Activated CD4-positive, alpha-beta T cell treated with anti-CD3 and anti-CD28 coated beads, Interleukin-2, amount 10 ng/mL, durations not matched to agents 7 days and 5 days (primary cell): ENCODE measurements at regions not wholly inside any gene's neighbourhood (a gene's known extent, or its start where the extent isn't known, plus 50 kb on each side); places are given as distances from the start of the nearest gene placed in this dataset.

ENCODE experiments used
- CTCF ChIA-PET: fragments of 350-600 bp; sonication (Branson Sonifier 250); formaldehyde crosslinking; loops from one replicate; lab custom pipeline; 2021; ENCODE audit warnings: antibody characterized with exemption; lab: Charles Lee
- POLR2A ChIA-PET: fragments of 350-600 bp; sonication (Branson Sonifier 250); formaldehyde crosslinking; loops from one replicate; lab custom pipeline; 2021; ENCODE audit warnings: antibody characterized with exemption; lab: Charles Lee
- DNase-seq: peaks from one replicate; pipeline ENCODE4 v3.0.0-alpha.2; 2020
- H3K27ac Mint-ChIP-seq: one replicate; pipeline ENCODE4 v1.8.0; 2021; ENCODE audit warnings: mild to moderate bottlenecking, moderate library complexity, mixed read lengths
- H3K27me3 Mint-ChIP-seq: one replicate; pipeline ENCODE4 v1.8.0; 2021; ENCODE audit warnings: mixed read lengths
- H3K36me3 Mint-ChIP-seq: one replicate; pipeline ENCODE4 v1.8.0; 2021; ENCODE audit warnings: low read depth, mixed read lengths
- H3K4me1 Mint-ChIP-seq: one replicate; pipeline ENCODE4 v1.8.0; 2021; ENCODE audit warnings: mixed read lengths
- H3K4me3 Mint-ChIP-seq: one replicate; pipeline ENCODE4 v1.8.0; 2021; ENCODE audit warnings: mild to moderate bottlenecking, moderate library complexity, mixed read lengths
- H3K9me3 Mint-ChIP-seq: one replicate; pipeline ENCODE4 v1.8.0; 2021; ENCODE audit warnings: mixed read lengths

DNA sequence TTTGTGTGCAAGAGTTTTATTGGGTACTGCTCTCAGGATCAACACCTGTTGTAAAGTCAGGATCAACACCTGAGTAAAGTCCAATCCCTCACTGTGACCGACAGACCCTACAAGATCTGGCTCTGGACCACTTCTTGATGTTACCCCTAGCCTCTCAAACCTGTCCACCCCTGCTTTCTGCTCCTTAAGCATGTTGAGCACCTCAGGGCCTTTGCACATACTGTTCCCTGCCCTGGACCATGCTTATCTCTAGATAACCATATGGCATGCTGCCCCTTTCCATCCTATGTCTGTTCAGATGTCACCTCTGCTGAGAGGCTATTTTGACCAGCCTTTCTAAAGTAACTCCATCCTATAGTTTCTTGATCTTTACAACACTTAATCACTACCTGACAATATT is 269.6 kb downstream of the SMARCA2 start:
- H3K4me3 Mint-ChIP-seq: no peak overlapping the region
- no peaks in the 10 kb centered on the region for H3K4me1 Mint-ChIP-seq
- no peaks in the 10 kb centered on the region for H3K9me3 Mint-ChIP-seq
- H3K27me3 Mint-ChIP-seq: peaks cover 11% of the 10 kb centered on the region
- ChIA-PET POLR2A (no interaction called here), CTCF (interaction anchor here (1.1 kb wide), 1 partner anchor 36 kb away, joined by 3 read pairs; no protein-coding TSS in a partner anchor)
- H3K27ac Mint-ChIP-seq: no peak overlapping the region
- no peak for DNase-seq
- no peaks in the 10 kb centered on the region for H3K36me3 Mint-ChIP-seq

DNA sequence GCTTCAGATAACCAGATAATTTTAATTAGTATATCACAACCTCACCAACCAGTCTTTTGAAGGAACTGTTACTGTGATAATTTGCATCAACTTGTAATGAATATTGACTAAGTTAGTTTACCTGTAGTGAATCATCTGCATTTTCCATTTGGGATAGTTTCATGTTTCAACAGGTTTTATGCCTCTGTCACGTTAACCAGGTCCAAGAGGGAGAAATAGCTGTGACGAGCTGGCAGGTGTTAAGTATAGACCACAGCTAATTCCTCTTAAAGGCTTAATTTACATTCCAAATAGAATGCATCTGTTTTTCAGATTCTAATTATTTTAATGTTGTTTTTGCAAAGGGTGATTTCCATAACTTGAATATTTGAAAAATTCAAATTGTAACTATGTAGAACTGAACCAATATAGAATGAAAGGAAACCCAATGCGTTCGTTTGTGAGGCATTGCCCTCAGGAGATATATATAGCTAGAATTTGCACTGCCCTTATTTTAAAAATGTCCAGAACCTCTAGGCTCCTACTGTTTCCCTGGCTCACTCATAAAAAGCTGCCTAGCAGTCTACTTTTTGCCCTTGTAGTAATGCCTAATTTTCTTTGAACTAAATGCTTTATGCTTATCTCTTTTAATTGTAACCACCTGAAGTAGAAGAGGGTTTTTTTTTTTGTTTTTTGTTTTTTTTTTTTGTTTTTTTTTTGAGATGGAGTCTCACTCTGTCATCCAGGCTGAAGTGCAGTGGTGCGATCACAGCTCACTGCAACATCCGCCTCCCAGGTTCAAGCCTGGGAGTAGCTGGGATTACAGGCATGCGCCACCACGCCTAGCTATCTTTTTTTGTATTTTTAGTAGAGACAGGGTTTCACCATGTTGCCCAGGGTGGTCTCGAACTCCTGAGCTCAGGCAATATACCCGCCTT is 270.5 kb downstream of the SMARCA2 start:
- H3K4me1 Mint-ChIP-seq: no peaks in the 10 kb centered on the region
- no peak overlapping the region for H3K27ac Mint-ChIP-seq
- CTCF ChIA-PET: interaction anchor here (1.1 kb wide), 1 partner anchor 37 kb away, joined by 3 read pairs; no protein-coding TSS in a partner anchor
- POLR2A ChIA-PET: no interaction called here
- no peaks in the 10 kb centered on the region for H3K9me3 Mint-ChIP-seq
- H3K36me3 Mint-ChIP-seq: no peaks in the 10 kb centered on the region
- H3K27me3 Mint-ChIP-seq: peaks cover 11% of the 10 kb centered on the region
- no peak overlapping the region for H3K4me3 Mint-ChIP-seq
- DNase-seq: no peak

DNA sequence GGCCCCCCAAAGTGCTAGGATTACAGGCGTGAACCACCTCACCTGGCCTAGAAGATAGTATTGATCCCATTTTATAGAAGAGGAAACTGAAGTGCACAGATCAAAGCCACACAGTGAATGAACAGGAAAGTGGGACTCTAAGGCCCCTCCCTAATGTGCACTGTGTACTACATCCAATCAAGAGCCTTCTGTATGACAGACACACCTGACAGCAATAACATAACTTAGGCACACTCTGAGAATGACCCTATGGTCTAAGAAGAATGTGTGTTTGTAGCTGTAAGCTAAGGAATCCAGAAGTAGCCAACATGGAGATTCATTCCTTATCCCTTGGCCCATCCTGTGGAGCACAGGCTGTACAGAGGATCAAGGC is 271.2 kb downstream of the SMARCA2 start:
- H3K4me3 Mint-ChIP-seq: no peak overlapping the region
- H3K27me3 Mint-ChIP-seq: peaks cover 11% of the 10 kb centered on the region
- ChIA-PET POLR2A (no interaction called here), CTCF (no interaction called here)
- DNase-seq: no peak
- no peaks in the 10 kb centered on the region for H3K4me1 Mint-ChIP-seq
- H3K27ac Mint-ChIP-seq: no peak overlapping the region
- H3K9me3 Mint-ChIP-seq: no peaks in the 10 kb centered on the region
- no peaks in the 10 kb centered on the region for H3K36me3 Mint-ChIP-seq

DNA sequence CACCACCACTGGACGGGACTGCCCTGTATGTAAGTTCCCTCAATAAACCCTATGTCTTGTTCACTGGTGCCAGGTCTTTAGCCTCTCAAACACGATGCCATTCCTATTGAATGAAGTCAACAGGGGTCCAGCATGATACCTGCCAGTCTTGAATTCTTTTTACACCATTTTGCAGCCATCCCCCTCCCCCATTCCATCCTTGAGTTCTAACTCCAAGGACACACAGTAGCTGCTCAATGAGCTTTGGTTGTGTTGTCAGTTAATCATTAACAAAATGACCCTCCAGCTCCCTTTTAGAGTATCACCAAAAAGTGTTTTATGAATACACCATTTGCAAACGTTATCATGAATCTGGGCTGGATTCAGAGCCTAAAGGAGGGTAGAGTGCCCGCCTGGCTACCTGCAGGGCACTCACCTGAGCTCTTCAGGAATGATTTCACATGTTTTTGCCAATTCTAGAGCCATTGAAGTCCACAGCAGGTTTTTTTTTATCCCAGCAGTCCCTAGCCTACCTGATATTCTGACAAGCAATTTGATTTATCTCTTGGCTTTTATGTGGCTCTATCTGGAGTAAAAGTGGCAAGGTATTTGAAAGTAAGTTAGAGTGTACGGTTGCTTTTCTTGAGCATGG is 271.8 kb downstream of the SMARCA2 start:
- H3K4me1 Mint-ChIP-seq: no peaks in the 10 kb centered on the region
- POLR2A ChIA-PET: no interaction called here

DNA sequence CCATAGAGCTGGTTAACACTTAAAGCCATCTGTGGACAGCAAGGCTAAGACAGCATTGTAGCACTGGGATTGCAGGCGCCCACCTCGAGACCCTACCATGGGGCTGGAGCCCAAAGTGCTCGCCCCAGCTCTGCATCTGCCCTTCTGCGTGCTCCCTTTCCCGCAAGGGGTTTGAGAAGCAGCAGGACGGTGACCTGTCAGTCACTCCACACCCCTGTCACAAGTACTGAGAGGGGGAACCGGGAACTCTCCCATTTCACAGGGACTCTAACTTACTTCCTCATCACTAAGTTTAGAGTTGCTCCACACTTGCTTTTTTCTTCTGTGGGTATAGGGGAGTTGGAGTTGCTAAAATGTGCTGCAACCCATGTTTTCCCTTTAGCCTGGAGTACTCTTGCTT is 273.2 kb downstream of the SMARCA2 start:
- H3K4me3 Mint-ChIP-seq: no peak overlapping the region
- ChIA-PET CTCF (no interaction called here), POLR2A (no interaction called here)
- no peaks in the 10 kb centered on the region for H3K4me1 Mint-ChIP-seq
- H3K27ac Mint-ChIP-seq: no peak overlapping the region
- DNase-seq: no peak
- H3K9me3 Mint-ChIP-seq: no peaks in the 10 kb centered on the region
- no peaks in the 10 kb centered on the region for H3K36me3 Mint-ChIP-seq
- peaks cover 11% of the 10 kb centered on the region for H3K27me3 Mint-ChIP-seq

More for the DNA sequence above, 271.8 kb downstream of the SMARCA2 start:
- CTCF ChIA-PET: interaction anchor here (1.4 kb wide), 1 partner anchor 9 kb away, joined by 4 read pairs; no protein-coding TSS in a partner anchor
- Mint-ChIP-seq H3K36me3 (no peaks in the 10 kb centered on the region), H3K4me3 (no peak overlapping the region), H3K27me3 (peaks cover 11% of the 10 kb centered on the region), H3K9me3 (no peaks in the 10 kb centered on the region), H3K27ac (no peak overlapping the region)
- DNase-seq: no peak

DNA sequence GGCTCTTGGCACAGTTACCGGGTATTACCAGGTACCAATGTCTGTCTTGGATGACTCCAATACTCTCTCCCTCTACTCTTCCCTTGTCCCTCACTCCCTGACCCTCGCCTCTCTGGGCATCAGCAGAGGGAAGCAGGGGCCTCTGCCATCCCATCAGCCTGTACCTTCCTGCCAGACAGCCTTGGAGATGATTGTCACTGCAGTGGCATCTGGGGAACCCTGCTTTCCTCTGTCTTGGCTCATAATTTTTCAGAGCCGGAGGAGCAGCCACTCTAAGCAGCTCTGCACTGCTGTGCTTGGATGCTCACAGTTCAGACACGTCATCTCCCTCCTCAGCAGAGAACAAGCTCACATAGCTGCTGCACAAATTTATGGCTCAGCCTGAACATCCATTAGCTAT is 274.1 kb downstream of the SMARCA2 start:
- DNase-seq: no peak
- peaks cover 11% of the 10 kb centered on the region for H3K27me3 Mint-ChIP-seq
- H3K4me3 Mint-ChIP-seq: no peak overlapping the region
- H3K9me3 Mint-ChIP-seq: no peaks in the 10 kb centered on the region
- H3K27ac Mint-ChIP-seq: no peak overlapping the region
- ChIA-PET CTCF (interaction anchor here (0.5 to 0.6 kb wide), 2 partner anchors 17 to 388 kb away, joined by 3 to 4 read pairs; no protein-coding TSS in a partner anchor), POLR2A (no interaction called here)
- no peaks in the 10 kb centered on the region for H3K36me3 Mint-ChIP-seq
- H3K4me1 Mint-ChIP-seq: no peaks in the 10 kb centered on the region

DNA sequence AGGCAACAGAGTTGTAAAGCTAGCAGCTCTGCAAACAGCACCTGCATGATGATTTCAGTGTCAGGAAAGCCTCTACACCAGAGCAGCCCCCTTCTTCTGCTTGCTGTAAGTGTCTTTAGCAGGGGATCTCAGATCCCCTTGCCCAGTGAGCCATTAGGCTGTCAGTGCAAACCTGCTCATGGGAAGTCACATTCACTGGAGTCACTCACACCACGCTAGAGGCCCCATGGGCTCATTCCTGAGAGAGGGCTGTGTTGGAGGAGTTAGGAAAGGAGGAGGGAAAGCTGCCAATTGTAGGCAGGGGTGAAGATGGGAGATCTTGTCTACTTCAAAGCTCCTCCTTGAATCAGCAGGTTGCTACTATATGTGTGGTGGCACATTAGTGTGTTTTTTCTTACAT is 275.2 kb downstream of the SMARCA2 start:
- CTCF ChIA-PET: no interaction called here
- POLR2A ChIA-PET: no interaction called here
- Mint-ChIP-seq H3K27me3 (peaks cover 11% of the 10 kb centered on the region), H3K4me1 (no peaks in the 10 kb centered on the region), H3K4me3 (no peak overlapping the region), H3K27ac (no peak overlapping the region), H3K9me3 (no peaks in the 10 kb centered on the region), H3K36me3 (no peaks in the 10 kb centered on the region)
- DNase-seq: no peak

DNA sequence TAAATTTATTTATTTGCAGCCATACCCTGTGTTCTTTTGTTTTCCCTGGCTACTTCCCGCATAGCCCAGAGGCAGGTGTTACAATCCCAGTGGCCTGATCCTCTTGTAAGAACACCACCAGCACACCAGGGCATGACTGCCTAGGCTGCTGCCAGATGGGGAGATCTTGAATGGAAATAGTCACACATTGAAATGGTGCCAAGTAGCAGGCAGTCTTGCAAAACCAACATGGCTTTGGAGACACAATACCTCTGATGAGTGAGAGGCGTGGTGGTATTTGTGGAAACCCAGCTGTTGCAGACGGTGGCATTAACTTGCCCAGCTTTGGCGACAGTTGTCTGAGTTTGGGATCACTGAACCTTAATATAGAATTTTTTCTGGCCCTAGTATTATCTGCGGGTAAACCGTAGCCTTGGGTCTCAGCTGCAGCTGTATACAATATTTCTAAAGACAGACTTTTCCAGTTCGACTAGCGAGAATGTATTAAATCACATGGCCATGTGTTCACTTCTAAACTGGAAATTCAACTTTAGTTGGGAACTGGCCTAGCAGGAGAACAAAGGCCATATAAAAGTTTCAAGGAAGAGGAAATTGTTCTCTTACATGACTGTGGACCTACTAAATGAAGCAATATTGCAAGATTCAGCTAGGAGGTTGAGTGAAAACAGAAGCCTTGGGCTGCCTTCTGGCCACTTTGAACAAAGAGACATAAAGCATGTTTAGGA is 277.0 kb downstream of the SMARCA2 start:
- DNase-seq: no peak
- POLR2A ChIA-PET: no interaction called here
- Mint-ChIP-seq H3K4me3 (no peak overlapping the region), H3K9me3 (no peaks in the 10 kb centered on the region), H3K27ac (no peak overlapping the region), H3K27me3 (peaks cover 5% of the 10 kb centered on the region), H3K4me1 (no peaks in the 10 kb centered on the region), H3K36me3 (no peaks in the 10 kb centered on the region)
- CTCF ChIA-PET: no interaction called here

DNA sequence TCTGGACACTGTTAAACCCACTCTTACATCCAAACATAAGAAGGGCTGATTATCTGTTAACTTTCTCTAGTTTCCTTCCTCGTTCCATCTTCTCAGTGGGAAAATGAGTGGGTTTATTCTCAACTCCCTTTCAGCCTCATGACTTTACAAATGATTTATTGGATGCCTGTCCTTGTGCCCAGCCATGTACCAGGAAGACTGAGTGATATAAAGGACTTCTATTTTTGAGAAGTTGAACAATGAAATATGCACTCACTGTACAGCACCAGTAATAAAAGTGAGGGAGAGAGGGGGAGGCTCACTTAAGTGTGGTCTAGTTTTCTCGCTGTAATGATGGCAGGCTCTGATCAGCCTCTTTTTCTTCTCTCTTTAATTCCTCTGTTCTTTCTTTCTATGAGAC is 277.6 kb downstream of the SMARCA2 start:
- H3K4me1 Mint-ChIP-seq: no peaks in the 10 kb centered on the region
- no peak for DNase-seq

DNA sequence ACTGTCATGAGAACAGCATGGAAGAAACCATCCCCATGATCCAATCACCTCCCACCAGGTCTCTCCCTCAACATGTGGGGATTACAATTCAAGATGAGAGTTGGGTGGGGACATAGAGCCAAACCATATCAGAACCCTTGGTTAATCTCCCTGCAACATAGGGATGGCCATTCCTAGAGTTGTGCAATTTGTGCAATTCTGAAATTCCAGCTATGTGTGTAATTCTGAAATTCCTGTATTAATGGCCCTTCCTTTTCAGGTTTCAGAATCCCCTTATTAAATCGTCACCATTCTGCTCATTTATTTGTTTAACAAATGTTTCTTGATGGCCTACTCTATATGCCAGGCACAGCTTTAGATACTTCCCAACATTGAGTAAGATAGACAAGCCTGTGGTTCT is 282.6 kb downstream of the SMARCA2 start:
- no peak overlapping the region for H3K4me3 Mint-ChIP-seq
- ChIA-PET POLR2A (no interaction called here), CTCF (no interaction called here)
- H3K27me3 Mint-ChIP-seq: no peaks in the 10 kb centered on the region
- DNase-seq: no peak
- no peak overlapping the region for H3K27ac Mint-ChIP-seq
- H3K4me1 Mint-ChIP-seq: no peaks in the 10 kb centered on the region
- no peaks in the 10 kb centered on the region for H3K9me3 Mint-ChIP-seq
- no peaks in the 10 kb centered on the region for H3K36me3 Mint-ChIP-seq

More for the DNA sequence above, 277.6 kb downstream of the SMARCA2 start:
- Mint-ChIP-seq H3K36me3 (no peaks in the 10 kb centered on the region), H3K4me3 (no peak overlapping the region), H3K27ac (no peak overlapping the region), H3K9me3 (no peaks in the 10 kb centered on the region), H3K27me3 (peaks cover 5% of the 10 kb centered on the region)
- POLR2A ChIA-PET: no interaction called here
- CTCF ChIA-PET: no interaction called here

DNA sequence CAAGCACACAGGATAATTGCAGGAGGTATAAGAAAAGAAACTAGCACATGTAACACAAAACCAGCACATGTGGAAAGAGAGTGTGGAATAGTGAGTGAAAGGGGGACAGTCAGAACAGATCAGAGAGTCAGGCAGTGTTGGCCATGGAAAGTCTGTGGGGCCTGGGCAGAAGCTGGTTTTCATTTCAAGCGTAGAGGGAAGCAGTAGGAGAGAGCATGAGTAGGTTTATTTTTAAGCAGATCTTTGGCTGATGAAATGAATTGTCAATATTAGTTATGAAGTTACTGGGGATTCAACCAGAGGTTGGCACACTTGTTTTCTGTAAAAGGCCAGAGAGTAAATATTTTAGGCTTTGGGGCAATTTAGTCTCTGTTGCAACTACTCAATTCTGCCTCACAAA is 283.1 kb downstream of the SMARCA2 start:
- no peaks in the 10 kb centered on the region for H3K9me3 Mint-ChIP-seq
- H3K4me3 Mint-ChIP-seq: no peak overlapping the region
- no peaks in the 10 kb centered on the region for H3K4me1 Mint-ChIP-seq
- H3K27me3 Mint-ChIP-seq: no peaks in the 10 kb centered on the region
- CTCF ChIA-PET: no interaction called here
- H3K27ac Mint-ChIP-seq: no peak overlapping the region
- POLR2A ChIA-PET: no interaction called here
- DNase-seq: no peak
- H3K36me3 Mint-ChIP-seq: no peaks in the 10 kb centered on the region

DNA sequence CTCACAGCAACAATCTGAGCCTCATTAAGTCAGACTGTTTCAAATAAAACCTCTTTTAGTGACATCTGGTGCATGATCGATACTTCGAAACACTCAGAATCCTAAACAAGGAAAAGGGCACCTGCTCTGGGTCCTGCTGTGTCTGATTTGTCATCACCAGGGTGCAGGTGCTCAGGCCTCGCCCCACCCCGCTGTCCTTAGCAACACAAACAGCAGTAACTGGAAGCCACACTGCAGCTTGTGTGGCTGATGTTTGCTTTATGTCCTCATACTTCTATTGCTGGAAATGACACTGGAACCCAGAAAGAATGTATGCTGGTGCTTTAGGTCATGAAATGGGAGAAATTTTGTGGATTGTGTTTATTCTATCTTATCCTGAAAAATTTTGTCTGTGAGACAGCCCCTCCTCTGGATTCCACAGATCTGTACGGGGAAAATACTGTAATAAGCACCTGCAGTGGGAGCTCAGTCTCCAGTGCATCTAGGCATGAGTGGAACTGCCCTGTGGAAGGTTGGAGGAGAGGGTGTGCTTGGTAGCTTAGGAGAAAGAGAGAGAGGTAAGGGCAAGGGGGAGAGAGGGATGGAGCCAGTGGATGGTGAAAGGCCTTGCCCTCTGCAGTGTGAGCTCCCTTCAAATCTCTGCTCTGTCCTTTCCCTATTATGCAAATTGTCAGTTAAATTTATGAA is 284.2 kb downstream of the SMARCA2 start:
- ChIA-PET CTCF (no interaction called here), POLR2A (no interaction called here)
- DNase-seq: no peak
- no peaks in the 10 kb centered on the region for H3K27me3 Mint-ChIP-seq
- H3K4me3 Mint-ChIP-seq: no peak overlapping the region
- H3K27ac Mint-ChIP-seq: no peak overlapping the region
- H3K4me1 Mint-ChIP-seq: no peaks in the 10 kb centered on the region
- H3K36me3 Mint-ChIP-seq: no peaks in the 10 kb centered on the region
- H3K9me3 Mint-ChIP-seq: no peaks in the 10 kb centered on the region
